Motor neuron (in vitro differentiated cells): ENCODE measurements at regions not wholly inside any gene's neighbourhood (a gene's known extent, or its start where the extent isn't known, plus 50 kb on each side); places are given as distances from the start of the nearest gene placed in this dataset.

Experiments
- ATAC-seq, 8 experiments: fragments of 200-7000 bp; cut with Tn5 transposase; replicated peaks in 6 of 8; 2 replicates each; pipeline ENCODE4 v1.8.0; 2021; ENCODE audit warnings: mild to moderate bottlenecking in 8 of 8, moderate library complexity in 8 of 8
- H3K27ac ChIP-seq, 2 donors: fragments of 250-450 bp; sonication (Bioruptor Pico); 2 replicates each; pipeline ENCODE4 v1.9.0; 2021; ENCODE audit warnings: antibody characterized with exemption in 2 of 2, mild to moderate bottlenecking in 2 of 2, moderate library complexity in 1 of 2
- H3K4me1 ChIP-seq, 2 donors: fragments of 250-450 bp; sonication (Bioruptor Pico); replicated peaks in 1 of 2; 2 replicates each; pipeline ENCODE4 v1.6.1; 2021; ENCODE audit warnings: antibody characterized with exemption in 2 of 2, mild to moderate bottlenecking in 2 of 2, moderate library complexity in 1 of 2
- H3K4me3 ChIP-seq, 5 donors: fragments of 250-450 bp; sonication (Bioruptor Pico); 2 replicates each; pipeline ENCODE4 v1.9.0; 2021; ENCODE audit warnings: antibody characterized with exemption in 5 of 5, mild to moderate bottlenecking in 5 of 5, moderate library complexity in 4 of 5
- whole genome bisulfite sequencing, 10 experiments: fragments of 450-650 bp; shearing (Covaris generic); methylation state at CpG; one replicate each; pipeline ENCODE4 v1.0.0; 2022; 5-methylcytosine and 5-hydroxymethylcytosine counted together
- in situ Hi-C, 9 experiments: fragments of 400-800 bp; cut with MboI; loops; one replicate each; pipeline ENCODE4 v1.15.0; 2021; ENCODE audit warnings: low sequenced_read_pairs in 9 of 9, low pct_unique_long_range_greater_than_20kb in 2 of 9; ENCODE audit not compliant: unreplicated experiment in 9 of 9

GRCh38 chr15:95286352-95286880 lies 1044.1 kb upstream of the NR2F2 start:
- H3K4me1 ChIP-seq = peaks cover 33 to 50% of the 10 kb centered on the region in 2 donors
- peak in 2 of 8 experiments; percentile 9 to 11 for ATAC-seq
- in situ Hi-C loops = loop anchor here in 1 of 9 experiments (25.0 kb wide), 1 partner anchor 1951 kb away; no protein-coding TSS in a partner anchor

GRCh38 chr15:95287720-95288103 lies 1042.8 kb upstream of the NR2F2 start:
- ATAC-seq = peak in 5 of 8 experiments; percentile 66 to 77 (median 72)
- Histone ChIP-seq H3K4me1 (peaks cover 38 to 53% of the 10 kb centered on the region in 2 donors), H3K27ac (peak overlapping the region; percentile 38 to 46), H3K4me3 (no peak overlapping the region)
- in situ Hi-C loops = loop anchor here in 1 of 9 experiments (25.0 kb wide), 1 partner anchor 1950 kb away; no protein-coding TSS in a partner anchor
- 22 to 100% (median 80%) methylated on average over 1 to 6 of the region's 9 CpGs; no CpG with 5 or more reads in 5 of the 10 experiments for WGBS, 10 experiments

More at GRCh38 chr15:95286352-95286880, 1044.1 kb upstream of the NR2F2 start:
- no peak overlapping the region for H3K4me3 ChIP-seq
- H3K27ac ChIP-seq = no peak overlapping the region
- 9 to 93% (median 25%) methylated on average over 2 to 7 of the region's 10 CpGs; no CpG with 5 or more reads in 2 of the 10 experiments for WGBS, 10 experiments

GRCh38 chr15:95288626-95289025 lies 1041.9 kb upstream of the NR2F2 start:
- no peak for ATAC-seq
- H3K4me3 ChIP-seq = no peak overlapping the region
- in situ Hi-C loops = loop anchor here in 1 of 9 experiments (25.0 kb wide), 1 partner anchor 1949 kb away; no protein-coding TSS in a partner anchor
- WGBS, 10 experiments = 71 to 100% (median 100%) methylated on average over 1 of the region's 1 CpG; no CpG with 5 or more reads in 2 of the 10 experiments
- peaks cover 47 to 63% of the 10 kb centered on the region in 2 donors for H3K4me1 ChIP-seq
- no peak overlapping the region for H3K27ac ChIP-seq

- no peak overlapping the region for H3K4me3 ChIP-seq
- 63 to 100% (median 89%) methylated on average over 2 to 12 of the region's 12 CpGs for WGBS, 10 experiments
- H3K27ac ChIP-seq = no peak overlapping the region
- in situ Hi-C loops = loop anchor here in 1 of 9 experiments (25.0 kb wide), 1 partner anchor 1947 kb away; no protein-coding TSS in a partner anchor
- ATAC-seq = no peak
- peaks cover 47 to 65% of the 10 kb centered on the region in 2 donors for H3K4me1 ChIP-seq
These were observed 1040.1 kb upstream of the NR2F2 start for GRCh38 chr15:95290176-95290974.

- H3K27ac ChIP-seq = no peak overlapping the region
- no peak for ATAC-seq
- in situ Hi-C loops = loop anchor here in 1 of 9 experiments (25.0 kb wide), 1 partner anchor 1945 kb away; no protein-coding TSS in a partner anchor
- peaks cover 47 to 65% of the 10 kb centered on the region in 2 donors for H3K4me1 ChIP-seq
- 28 to 100% (median 85%) methylated on average over 1 to 3 of the region's 3 CpGs for WGBS, 10 experiments
- H3K4me3 ChIP-seq = no peak overlapping the region
These were observed 1038.5 kb upstream of the NR2F2 start for GRCh38 chr15:95291898-95292472.

- no peak overlapping the region for H3K27ac ChIP-seq
- no peak overlapping the region for H3K4me3 ChIP-seq
- in situ Hi-C loops = loop anchor here in 1 of 9 experiments (25.0 kb wide), 1 partner anchor 1944 kb away; no protein-coding TSS in a partner anchor
- ATAC-seq = peak in 5 of 8 experiments; percentile 48 to 75 (median 54)
- peaks cover 39 to 61% of the 10 kb centered on the region in 2 donors for H3K4me1 ChIP-seq
- WGBS, 10 experiments = 6 to 74% (median 35%) methylated on average over 1 to 6 of the region's 6 CpGs; no CpG with 5 or more reads in 4 of the 10 experiments
These were observed 1037.6 kb upstream of the NR2F2 start for GRCh38 chr15:95292785-95293450.

- no peak overlapping the region for H3K27ac ChIP-seq
- in situ Hi-C loops = loop anchor here in 1 of 9 experiments (25.0 kb wide), 1 partner anchor 1944 kb away; no protein-coding TSS in a partner anchor
- 44 to 93% (median 69%) methylated on average over 2 to 6 of the region's 6 CpGs; no CpG with 5 or more reads in 2 of the 10 experiments for WGBS, 10 experiments
- no peak for ATAC-seq
- H3K4me1 ChIP-seq = peaks cover 35 to 56% of the 10 kb centered on the region in 2 donors
- H3K4me3 ChIP-seq = no peak overlapping the region
These were observed 1037.0 kb upstream of the NR2F2 start for GRCh38 chr15:95293456-95294031.

- Histone ChIP-seq H3K4me3 (no peak overlapping the region), H3K4me1 (peaks cover 35 to 45% of the 10 kb centered on the region in 2 donors), H3K27ac (peak overlapping the region in 1 of 2 donors; percentile 1)
- in situ Hi-C loops = loop anchor here in 1 of 9 experiments (25.0 kb wide), 1 partner anchor 1942 kb away; no protein-coding TSS in a partner anchor
- WGBS, 10 experiments = 4 to 100% (median 72%) methylated on average over 1 to 8 of the region's 9 CpGs; no CpG with 5 or more reads in 2 of the 10 experiments
- peak in 4 of 8 experiments; percentile 5 to 42 (median 10) for ATAC-seq
These were observed 1035.1 kb upstream of the NR2F2 start for GRCh38 chr15:95295363-95295762.

GRCh38 chr15:95295896-95296625 lies 1034.4 kb upstream of the NR2F2 start:
- ATAC-seq = peak; percentile 71 to 91 (median 80)
- peaks cover 35 to 42% of the 10 kb centered on the region in 2 donors for H3K4me1 ChIP-seq
- in situ Hi-C loops = loop anchor here in 1 of 9 experiments (25.0 kb wide), 1 partner anchor 1941 kb away; no protein-coding TSS in a partner anchor

GRCh38 chr15:95296643-95297042 lies 1033.9 kb upstream of the NR2F2 start:
- 22 to 100% (median 80%) methylated on average over 1 to 4 of the region's 4 CpGs; no CpG with 5 or more reads in 2 of the 10 experiments for WGBS, 10 experiments
- no peak overlapping the region for H3K27ac ChIP-seq
- H3K4me1 ChIP-seq = peaks cover 35 to 42% of the 10 kb centered on the region in 2 donors
- in situ Hi-C loops = loop anchor here in 1 of 9 experiments (25.0 kb wide), 1 partner anchor 1941 kb away; no protein-coding TSS in a partner anchor
- ATAC-seq = peak; percentile 1 to 43 (median 18)
- no peak overlapping the region for H3K4me3 ChIP-seq

More at GRCh38 chr15:95295896-95296625, 1034.4 kb upstream of the NR2F2 start:
- 0 to 80% (median 44%) methylated on average over 1 to 5 of the region's 9 CpGs; no CpG with 5 or more reads in 2 of the 10 experiments for WGBS, 10 experiments
- Histone ChIP-seq H3K27ac (no peak overlapping the region), H3K4me3 (no peak overlapping the region)

- 71 to 100% (median 91%) methylated on average over 1 to 4 of the region's 4 CpGs for WGBS, 10 experiments
- in situ Hi-C loops = loop anchor here in 1 of 9 experiments (25.0 kb wide), 1 partner anchor 1939 kb away; no protein-coding TSS in a partner anchor
- H3K4me3 ChIP-seq = no peak overlapping the region
- H3K4me1 ChIP-seq = peaks cover 21 to 28% of the 10 kb centered on the region in 2 donors
- ATAC-seq = no peak
- H3K27ac ChIP-seq = no peak overlapping the region
These were observed 1031.8 kb upstream of the NR2F2 start for GRCh38 chr15:95298729-95299128.
